ENCODE measurements at regions not wholly inside any gene's neighbourhood (a gene's known extent, or its start where the extent isn't known, plus 50 kb on each side); places are given as distances from the start of the nearest gene placed in this dataset.

GRCh38 chr5:157989296-157989695 is 130.4 kb upstream of the CLINT1 start:
- TF ChIP-seq, protein P1, sequence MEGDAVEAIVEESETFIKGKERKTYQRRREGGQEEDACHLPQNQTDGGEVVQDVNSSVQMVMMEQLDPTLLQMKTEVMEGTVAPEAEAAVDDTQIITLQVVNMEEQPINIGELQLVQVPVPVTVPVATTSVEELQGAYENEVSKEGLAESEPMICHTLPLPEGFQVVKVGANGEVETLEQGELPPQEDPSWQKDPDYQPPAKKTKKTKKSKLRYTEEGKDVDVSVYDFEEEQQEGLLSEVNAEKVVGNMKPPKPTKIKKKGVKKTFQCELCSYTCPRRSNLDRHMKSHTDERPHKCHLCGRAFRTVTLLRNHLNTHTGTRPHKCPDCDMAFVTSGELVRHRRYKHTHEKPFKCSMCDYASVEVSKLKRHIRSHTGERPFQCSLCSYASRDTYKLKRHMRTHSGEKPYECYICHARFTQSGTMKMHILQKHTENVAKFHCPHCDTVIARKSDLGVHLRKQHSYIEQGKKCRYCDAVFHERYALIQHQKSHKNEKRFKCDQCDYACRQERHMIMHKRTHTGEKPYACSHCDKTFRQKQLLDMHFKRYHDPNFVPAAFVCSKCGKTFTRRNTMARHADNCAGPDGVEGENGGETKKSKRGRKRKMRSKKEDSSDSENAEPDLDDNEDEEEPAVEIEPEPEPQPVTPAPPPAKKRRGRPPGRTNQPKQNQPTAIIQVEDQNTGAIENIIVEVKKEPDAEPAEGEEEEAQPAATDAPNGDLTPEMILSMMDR (optimal IDR thresholded peaks at IDR 0.05 in 1 of 3, IDR thresholded peaks at IDR 0.05 in 1 of 3, conservative IDR thresholded peaks at IDR 0.05 in 1 of 3; ENCODE audit: extremely low read depth in 1 of 3, insufficient read depth in 2 of 3, low read length in 3 of 3): no peak
- TF ChIP-seq EZH2 (IDR thresholded peaks at IDR 0.05; ENCODE audit: low read length): no peak

All from keratinocyte (primary cell).